NCI-H82 (cell line): ENCODE measurements at regions not wholly inside any gene's neighbourhood (a gene's known extent, or its start where the extent isn't known, plus 50 kb on each side); places are given as distances from the start of the nearest gene placed in this dataset.

Experiments used
- DNase-seq: peaks from one replicate; lab custom pipeline; 2025; lab: John Stamatoyannopoulos, UW

- DNase-seq: no peak
These were observed 66.1 kb upstream of the NR2F2 start for GRCh38 chr15:96264351-96264798.

- DNase-seq: no peak
These were observed 65.5 kb upstream of the NR2F2 start for GRCh38 chr15:96264801-96265515.

GRCh38 chr15:96266456-96266855, 64.0 kb upstream of the NR2F2 start:
- DNase-seq: no peak

- no peak for DNase-seq
These were observed 63.0 kb upstream of the NR2F2 start for GRCh38 chr15:96267463-96267862.

GRCh38 chr15:96268442-96269204, 61.9 kb upstream of the NR2F2 start:
- DNase-seq: no peak

GRCh38 chr15:96270581-96271172, 59.8 kb upstream of the NR2F2 start:
- no peak for DNase-seq

- DNase-seq: no peak
These were observed 58.1 kb upstream of the NR2F2 start for GRCh38 chr15:96272427-96272826.

- DNase-seq: no peak
These were observed 57.0 kb upstream of the NR2F2 start for GRCh38 chr15:96273317-96274086.

GRCh38 chr15:96274087-96274440, 56.4 kb upstream of the NR2F2 start:
- DNase-seq: no peak

GRCh38 chr15:96274698-96275097, 55.8 kb upstream of the NR2F2 start:
- no peak for DNase-seq

GRCh38 chr15:96276438-96277210, 53.9 kb upstream of the NR2F2 start:
- DNase-seq: no peak
